SK-MEL-5 (cell line): ENCODE measurements at regions not wholly inside any gene's neighbourhood (a gene's known extent, or its start where the extent isn't known, plus 50 kb on each side); places are given as distances from the start of the nearest gene placed in this dataset.

Experiments
- DNase-seq: peaks from one replicate; pipeline ENCODE4 v3.0.0-alpha.2; 2016; ENCODE audit warnings: low read depth, low spot score
- in situ Hi-C: cut with HindIII; loops from 2 replicates; pipeline ENCODE4 v1.10.0; 2016; ENCODE audit warnings: low sequenced_read_pairs, high pct_unique_total_duplicates, low pct_unique_long_range_greater_than_20kb

- DNase-seq: no peak
- in situ Hi-C loops: no loop called here
These were observed 396.1 kb downstream of the SOX9 start for GRCh38 chr17:72516772-72517399.

- in situ Hi-C loops: no loop called here
- DNase-seq: no peak
These were observed 396.8 kb downstream of the SOX9 start for GRCh38 chr17:72517413-72518158.

- no peak for DNase-seq
- in situ Hi-C loops: no loop called here
These were observed 397.4 kb downstream of the SOX9 start for GRCh38 chr17:72518159-72518732.

GRCh38 chr17:72518753-72519597 lies 398.2 kb downstream of the SOX9 start:
- no peak for DNase-seq

GRCh38 chr17:72519598-72519936 lies 398.7 kb downstream of the SOX9 start:
- in situ Hi-C loops: no loop called here

More at GRCh38 chr17:72518753-72519597, 398.2 kb downstream of the SOX9 start:
- in situ Hi-C loops: no loop called here

GRCh38 chr17:72520665-72521303 lies 400.0 kb downstream of the SOX9 start:
- in situ Hi-C loops: no loop called here

More at GRCh38 chr17:72519598-72519936, 398.7 kb downstream of the SOX9 start:
- DNase-seq: no peak

GRCh38 chr17:72523491-72523890 lies 402.7 kb downstream of the SOX9 start:
- no peak for DNase-seq
- in situ Hi-C loops: no loop called here

More at GRCh38 chr17:72520665-72521303, 400.0 kb downstream of the SOX9 start:
- no peak for DNase-seq

GRCh38 chr17:72525225-72526015 lies 404.6 kb downstream of the SOX9 start:
- in situ Hi-C loops: loop anchor here (25.0 kb wide), 2 partner anchors 1038 to 1288 kb away; no protein-coding TSS in a partner anchor
- no peak for DNase-seq

GRCh38 chr17:72526769-72527168 lies 405.9 kb downstream of the SOX9 start:
- in situ Hi-C loops: loop anchor here (25.0 kb wide), 2 partner anchors 1039 to 1289 kb away; no protein-coding TSS in a partner anchor
- no peak for DNase-seq

- in situ Hi-C loops: loop anchor here (25.0 kb wide), 2 partner anchors 1040 to 1290 kb away; no protein-coding TSS in a partner anchor
- DNase-seq: no peak
These were observed 407.0 kb downstream of the SOX9 start for GRCh38 chr17:72527789-72528188.

- no peak for DNase-seq
- in situ Hi-C loops: loop anchor here (25.0 kb wide), 2 partner anchors 1041 to 1291 kb away; no protein-coding TSS in a partner anchor
These were observed 407.9 kb downstream of the SOX9 start for GRCh38 chr17:72528683-72529082.

GRCh38 chr17:72529386-72529785 lies 408.6 kb downstream of the SOX9 start:
- in situ Hi-C loops: loop anchor here (25.0 kb wide), 2 partner anchors 1042 to 1292 kb away; no protein-coding TSS in a partner anchor
- DNase-seq: no peak

- no peak for DNase-seq
- in situ Hi-C loops: loop anchor here (25.0 kb wide), 2 partner anchors 1043 to 1293 kb away; no protein-coding TSS in a partner anchor
These were observed 409.6 kb downstream of the SOX9 start for GRCh38 chr17:72530454-72530853.

GRCh38 chr17:72531729-72532128 lies 410.9 kb downstream of the SOX9 start:
- in situ Hi-C loops: loop anchor here (25.0 kb wide), 2 partner anchors 1044 to 1294 kb away; no protein-coding TSS in a partner anchor
- no peak for DNase-seq

GRCh38 chr17:72534265-72534664 lies 413.4 kb downstream of the SOX9 start:
- in situ Hi-C loops: loop anchor here (25.0 kb wide), 2 partner anchors 1047 to 1297 kb away; no protein-coding TSS in a partner anchor
- DNase-seq: no peak

GRCh38 chr17:72534776-72535175 lies 414.0 kb downstream of the SOX9 start:
- in situ Hi-C loops: loop anchor here (25.0 kb wide), 2 partner anchors 1047 to 1297 kb away; no protein-coding TSS in a partner anchor
- DNase-seq: no peak
